GM18858 (cell line): ENCODE measurements at regions not wholly inside any gene's neighbourhood (a gene's known extent, or its start where the extent isn't known, plus 50 kb on each side); places are given as distances from the start of the nearest gene placed in this dataset.
A peak's percentile ranks its signal among the peaks of the same experiment; 100 is the strongest.

Experiments used
- ATAC-seq: cut with Tn5 transposase; IDR thresholded peaks from one replicate; pipeline ENCODE4 v1.9.1; 2021; ENCODE audit not compliant: unreplicated experiment

GRCh38 chr9:7246917-7247522 is 489.2 kb downstream of the KDM4C start:
- no peak for ATAC-seq

GRCh38 chr9:7245976-7246580 is 488.3 kb downstream of the KDM4C start:
- ATAC-seq, result no peak

- no peak for ATAC-seq
These were observed 486.1 kb downstream of the KDM4C start for GRCh38 chr9:7243838-7244237.

GRCh38 chr9:7242126-7242525 is 484.4 kb downstream of the KDM4C start:
- ATAC-seq, result no peak

- ATAC-seq, result no peak
These were observed 483.9 kb downstream of the KDM4C start for GRCh38 chr9:7241694-7242093.

GRCh38 chr9:7240569-7241311 is 483.0 kb downstream of the KDM4C start:
- no peak for ATAC-seq

GRCh38 chr9:7239708-7240107 is 481.9 kb downstream of the KDM4C start:
- no peak for ATAC-seq

- no peak for ATAC-seq
These were observed 480.5 kb downstream of the KDM4C start for GRCh38 chr9:7238247-7238637.

- ATAC-seq, result no peak
These were observed 479.9 kb downstream of the KDM4C start for GRCh38 chr9:7237473-7238246.

GRCh38 chr9:7236186-7236585 is 478.4 kb downstream of the KDM4C start:
- ATAC-seq, result no peak

- peak; percentile 67 for ATAC-seq
These were observed 476.4 kb downstream of the KDM4C start for GRCh38 chr9:7234144-7234543.

GRCh38 chr9:7229571-7229970 is 471.8 kb downstream of the KDM4C start:
- ATAC-seq, result no peak

GRCh38 chr9:7228726-7229125 is 471.0 kb downstream of the KDM4C start:
- ATAC-seq, result no peak

GRCh38 chr9:7227951-7228350 is 470.2 kb downstream of the KDM4C start:
- ATAC-seq, result no peak

GRCh38 chr9:7226007-7226640 is 468.4 kb downstream of the KDM4C start:
- no peak for ATAC-seq
